Mesenchymal stem cell (in vitro differentiated cells and primary cell): ENCODE measurements at regions not wholly inside any gene's neighbourhood (a gene's known extent, or its start where the extent isn't known, plus 50 kb on each side); places are given as distances from the start of the nearest gene placed in this dataset.

Experiments used
- DNase-seq: peaks from one replicate; pipeline ENCODE4 v3.0.0-alpha.2; 2013
- H2AFZ ChIP-seq: one replicate; pipeline ENCODE4 v1.6.1; 2013; ENCODE audit warnings: low read depth, mild to moderate bottlenecking, control low read depth, inconsistent platforms, low read length, moderate library complexity
- H2AK5ac ChIP-seq: 2 replicates; pipeline ENCODE4 v1.6.1; 2013; ENCODE audit warnings: low read length, moderate library complexity, mild to moderate bottlenecking, inconsistent platforms; ENCODE audit not compliant: severe bottlenecking
- H2BK120ac ChIP-seq: one replicate; pipeline ENCODE4 v1.6.1; 2013; ENCODE audit warnings: low read depth, mild to moderate bottlenecking, inconsistent platforms, low read length, moderate library complexity
- H2BK12ac ChIP-seq, 2 experiments: one replicate each; pipeline ENCODE4 v1.6.1; 2013; ENCODE audit warnings: inconsistent platforms in 2 of 2, low read length in 2 of 2, mild to moderate bottlenecking in 2 of 2, moderate library complexity in 2 of 2, control low read depth in 1 of 2
- H2BK15ac ChIP-seq: one replicate; pipeline ENCODE4 v1.6.1; 2013; ENCODE audit warnings: mild to moderate bottlenecking, low read depth, inconsistent platforms; ENCODE audit not compliant: poor library complexity, severe bottlenecking
- H2BK5ac ChIP-seq: 2 replicates; pipeline ENCODE4 v1.6.1; 2013; ENCODE audit warnings: low read depth, mild to moderate bottlenecking, low read length, control low read depth, inconsistent platforms; ENCODE audit not compliant: poor library complexity, severe bottlenecking
- H3K14ac ChIP-seq, 2 experiments: one replicate each; pipeline ENCODE4 v1.6.1; 2013; ENCODE audit warnings: inconsistent platforms in 2 of 2, low read length in 2 of 2, control low read depth in 1 of 2, mild to moderate bottlenecking in 1 of 2, moderate library complexity in 1 of 2
- H3K18ac ChIP-seq, 2 experiments: one replicate each; pipeline ENCODE4 v1.6.1; 2013; ENCODE audit warnings: inconsistent platforms in 2 of 2, low read length in 2 of 2, control low read depth in 1 of 2, low read depth in 1 of 2, mild to moderate bottlenecking in 1 of 2
- H3K23ac ChIP-seq, 2 experiments: one replicate each; pipeline ENCODE4 v1.6.1; 2013; ENCODE audit warnings: inconsistent platforms in 2 of 2, low read length in 2 of 2, mild to moderate bottlenecking in 2 of 2, moderate library complexity in 2 of 2, control low read depth in 1 of 2
- H3K27ac ChIP-seq: 2 replicates; pipeline ENCODE4 v1.5.1; 2013; ENCODE audit warnings: mild to moderate bottlenecking, moderate library complexity, low read length, control low read depth, inconsistent platforms; ENCODE audit not compliant: poor library complexity, severe bottlenecking
- H3K27me3 ChIP-seq, 2 experiments: 2 replicates each; pipeline versions ENCODE4 v1.6.1 to v1.7.0; 2013; ENCODE audit warnings: low read length in 2 of 2, mild to moderate bottlenecking in 2 of 2, moderate library complexity in 2 of 2, control low read depth in 1 of 2, inconsistent platforms in 1 of 2; ENCODE audit not compliant: control insufficient read depth in 1 of 2, insufficient read depth in 1 of 2
- H3K36me3 ChIP-seq, 2 experiments: 2 replicates each; pipeline versions ENCODE4 v1.6.1 to v1.7.0; 2013; ENCODE audit warnings: low read length in 2 of 2, control low read depth in 1 of 2, inconsistent platforms in 1 of 2, low read depth in 1 of 2, mild to moderate bottlenecking in 1 of 2; ENCODE audit not compliant: insufficient read depth in 2 of 2, control insufficient read depth in 1 of 2
- H3K4ac ChIP-seq, 2 experiments: one replicate each; pipeline ENCODE4 v1.6.1; 2013; ENCODE audit warnings: inconsistent platforms in 2 of 2, low read length in 2 of 2, mild to moderate bottlenecking in 2 of 2, moderate library complexity in 2 of 2, control low read depth in 1 of 2, low read depth in 1 of 2
- H3K4me1 ChIP-seq: 2 replicates; pipeline ENCODE4 v1.6.1; 2013; ENCODE audit warnings: low read depth, low read length, control low read depth; ENCODE audit not compliant: control insufficient read depth, insufficient read depth
- H3K4me2 ChIP-seq: 2 replicates; pipeline ENCODE4 v1.6.1; 2013; ENCODE audit warnings: low read length, mild to moderate bottlenecking, inconsistent platforms; ENCODE audit not compliant: poor library complexity, severe bottlenecking
- H3K4me3 ChIP-seq, 2 experiments: 2 replicates each; pipeline versions ENCODE4 v1.5.1 to v1.7.0; 2013; ENCODE audit warnings: low read length in 2 of 2, mild to moderate bottlenecking in 2 of 2, control low read depth in 1 of 2, low read depth in 1 of 2; ENCODE audit not compliant: insufficient read depth in 1 of 2
- H3K79me1 ChIP-seq: replicated peaks from 2 replicates; pipeline ENCODE4 v1.6.1; 2013; ENCODE audit warnings: mild to moderate bottlenecking, control low read depth, low read length, inconsistent platforms; ENCODE audit not compliant: poor library complexity, severe bottlenecking
- H3K9ac ChIP-seq: 2 replicates; pipeline ENCODE4 v1.7.0; 2013; ENCODE audit warnings: mild to moderate bottlenecking, low read length, moderate library complexity
- H3K9me3 ChIP-seq: 2 replicates; pipeline ENCODE4 v1.7.0; 2013; ENCODE audit warnings: mild to moderate bottlenecking, low read length; ENCODE audit not compliant: control insufficient read depth
- H4K8ac ChIP-seq: one replicate; pipeline ENCODE4 v1.6.1; 2013; ENCODE audit warnings: inconsistent platforms, mild to moderate bottlenecking, low read length, moderate library complexity
- H4K91ac ChIP-seq: one replicate; pipeline ENCODE4 v1.6.1; 2013; ENCODE audit warnings: mild to moderate bottlenecking, low read length, inconsistent platforms
- WGBS: methylation state at CpG from one replicate; pipeline ENCODE4 v1.1.7; 2013; ENCODE audit warnings: mixed read lengths; 5-methylcytosine and 5-hydroxymethylcytosine counted together

GRCh38 chr2:117635481-117635880, 179.0 kb upstream of the DDX18 start:
- no peak overlapping the region for H3K4ac ChIP-seq
- no peak overlapping the region for H2AFZ ChIP-seq
- no peak overlapping the region for H3K23ac ChIP-seq
- no peaks in the 10 kb centered on the region for H3K36me3 ChIP-seq
- no peak overlapping the region for H2BK5ac ChIP-seq
- no peak overlapping the region for H2AK5ac ChIP-seq
- no peak overlapping the region for H3K4me3 ChIP-seq
- no peak overlapping the region for H3K14ac ChIP-seq
- no peak overlapping the region for H3K4me2 ChIP-seq
- H3K27ac ChIP-seq = no peak overlapping the region
- H3K4me1 ChIP-seq = no peaks in the 10 kb centered on the region
- H2BK15ac ChIP-seq = no peak overlapping the region
- H3K9ac ChIP-seq = no peak overlapping the region
- H3K9me3 ChIP-seq = no peaks in the 10 kb centered on the region
- no peak overlapping the region for H4K91ac ChIP-seq
- no peaks in the 10 kb centered on the region for H3K79me1 ChIP-seq
- no peak overlapping the region for H2BK12ac ChIP-seq
- DNase-seq = no peak
- H4K8ac ChIP-seq = no peak overlapping the region
- H2BK120ac ChIP-seq = no peak overlapping the region
- no peak overlapping the region for H3K18ac ChIP-seq
- no peaks in the 10 kb centered on the region for H3K27me3 ChIP-seq
- WGBS = 29% methylated on average over 4 of the region's 4 CpGs

GRCh38 chr2:117639401-117639800, 175.1 kb upstream of the DDX18 start:
- no peak overlapping the region for H3K23ac ChIP-seq
- no peak overlapping the region for H2AK5ac ChIP-seq
- H3K18ac ChIP-seq = no peak overlapping the region
- H3K9me3 ChIP-seq = no peaks in the 10 kb centered on the region
- no peaks in the 10 kb centered on the region for H3K79me1 ChIP-seq
- 41% methylated on average over 1 of the region's 1 CpG for WGBS
- H3K4ac ChIP-seq = no peak overlapping the region
- H3K36me3 ChIP-seq = no peaks in the 10 kb centered on the region
- H3K14ac ChIP-seq = no peak overlapping the region
- no peak overlapping the region for H3K4me2 ChIP-seq
- H2BK120ac ChIP-seq = no peak overlapping the region
- no peak overlapping the region for H2AFZ ChIP-seq
- peaks cover 1% of the 10 kb centered on the region for H3K4me1 ChIP-seq
- no peak overlapping the region for H2BK12ac ChIP-seq
- no peak for DNase-seq
- H4K8ac ChIP-seq = no peak overlapping the region
- H4K91ac ChIP-seq = no peak overlapping the region
- no peak overlapping the region for H3K27ac ChIP-seq
- H2BK5ac ChIP-seq = no peak overlapping the region
- no peaks in the 10 kb centered on the region for H3K27me3 ChIP-seq
- no peak overlapping the region for H2BK15ac ChIP-seq
- H3K9ac ChIP-seq = no peak overlapping the region
- H3K4me3 ChIP-seq = no peak overlapping the region

- H3K27ac ChIP-seq = no peak overlapping the region
- H3K79me1 ChIP-seq = no peaks in the 10 kb centered on the region
- H3K36me3 ChIP-seq = no peaks in the 10 kb centered on the region
- H4K8ac ChIP-seq = no peak overlapping the region
- H2BK120ac ChIP-seq = no peak overlapping the region
- no peak overlapping the region for H3K4me3 ChIP-seq
- H3K18ac ChIP-seq = no peak overlapping the region
- no peak overlapping the region for H3K4me2 ChIP-seq
- no peak overlapping the region for H2BK12ac ChIP-seq
- no peaks in the 10 kb centered on the region for H3K27me3 ChIP-seq
- H2BK15ac ChIP-seq = no peak overlapping the region
- no peak overlapping the region for H4K91ac ChIP-seq
- 91% methylated on average over 2 of the region's 3 CpGs for WGBS
- no peak for DNase-seq
- no peak overlapping the region for H2AFZ ChIP-seq
- no peaks in the 10 kb centered on the region for H3K9me3 ChIP-seq
- H3K4ac ChIP-seq = no peak overlapping the region
- no peak overlapping the region for H3K14ac ChIP-seq
- peaks cover 1% of the 10 kb centered on the region for H3K4me1 ChIP-seq
- H2AK5ac ChIP-seq = no peak overlapping the region
- H2BK5ac ChIP-seq = no peak overlapping the region
- no peak overlapping the region for H3K9ac ChIP-seq
- no peak overlapping the region for H3K23ac ChIP-seq
Measured at GRCh38 chr2:117644403-117644802, 170.1 kb upstream of the DDX18 start.

GRCh38 chr2:117645458-117645857, 169.0 kb upstream of the DDX18 start:
- H3K79me1 ChIP-seq = no peaks in the 10 kb centered on the region

More at GRCh38 chr2:117645458-117645857, 169.0 kb upstream of the DDX18 start:
- Histone ChIP-seq H3K27me3 (no peaks in the 10 kb centered on the region), H2BK12ac (no peak overlapping the region), H3K23ac (no peak overlapping the region), H3K9ac (no peak overlapping the region), H3K4me2 (no peak overlapping the region), H3K4ac (no peak overlapping the region), H4K91ac (no peak overlapping the region), H2BK15ac (no peak overlapping the region), H2BK120ac (no peak overlapping the region), H3K14ac (no peak overlapping the region), H3K4me1 (peaks cover 1% of the 10 kb centered on the region), H4K8ac (no peak overlapping the region), H3K4me3 (no peak overlapping the region), H3K18ac (no peak overlapping the region), H2BK5ac (no peak overlapping the region), H2AK5ac (no peak overlapping the region), H2AFZ (no peak overlapping the region), H3K27ac (no peak overlapping the region), H3K36me3 (no peaks in the 10 kb centered on the region), H3K9me3 (no peaks in the 10 kb centered on the region)
- no peak for DNase-seq
- 100% methylated on average over 2 of the region's 3 CpGs for whole genome bisulfite sequencing
